Suppressor macrophage (primary cell): ENCODE measurements at regions not wholly inside any gene's neighbourhood (a gene's known extent, or its start where the extent isn't known, plus 50 kb on each side); places are given as distances from the start of the nearest gene placed in this dataset.
A peak's percentile ranks its signal among the peaks of the same experiment; 100 is the strongest.
"Not testable (repeated sequence)": the region's sequence is repeated elsewhere in the genome, so short reads cannot be mapped to it uniquely, and the experiment has no call there.

Source experiments
- DNase-seq, 4 experiments: peaks; one replicate each; pipeline ENCODE4 v3.0.0-alpha.2; 2020 to 2022

- not testable (repeated sequence) for DNase-seq
These were observed 182.1 kb downstream of the SPDYE17 start for GRCh38 chr7:76849887-76850563.

- DNase-seq: not testable (repeated sequence)
These were observed 192.3 kb downstream of the SPDYE17 start for GRCh38 chr7:76839879-76840278.

GRCh38 chr7:76839214-76839613 is 192.9 kb downstream of the SPDYE17 start:
- not testable (repeated sequence) for DNase-seq

- DNase-seq: not testable (repeated sequence)
These were observed 193.8 kb downstream of the SPDYE17 start for GRCh38 chr7:76838357-76838756.

- not testable (repeated sequence) for DNase-seq
These were observed 202.2 kb upstream of the POMZP3 start for GRCh38 chr7:76829233-76829632.

GRCh38 chr7:76826181-76826580 is 199.1 kb upstream of the POMZP3 start:
- not testable (repeated sequence) for DNase-seq

GRCh38 chr7:76809856-76810255 is 182.8 kb upstream of the POMZP3 start:
- not testable (repeated sequence) for DNase-seq

GRCh38 chr7:76807588-76808100 is 180.6 kb upstream of the POMZP3 start:
- DNase-seq: peak in 2 of 4 experiments; percentile 4 to 24

- DNase-seq: not testable (repeated sequence)
These were observed 179.4 kb upstream of the POMZP3 start for GRCh38 chr7:76806460-76806859.

- not testable (repeated sequence) for DNase-seq
These were observed 178.9 kb upstream of the POMZP3 start for GRCh38 chr7:76806010-76806409.

GRCh38 chr7:76805262-76805661 is 178.2 kb upstream of the POMZP3 start:
- DNase-seq: not testable (repeated sequence)

GRCh38 chr7:76797639-76798038 is 170.6 kb upstream of the POMZP3 start:
- not testable (repeated sequence) for DNase-seq

GRCh38 chr7:76780693-76781092 is 153.6 kb upstream of the POMZP3 start:
- DNase-seq: not testable (repeated sequence)

- not testable (repeated sequence) for DNase-seq
These were observed 147.2 kb upstream of the POMZP3 start for GRCh38 chr7:76774279-76774678.

GRCh38 chr7:76771980-76772379 is 144.9 kb upstream of the POMZP3 start:
- not testable (repeated sequence) for DNase-seq

- not testable (repeated sequence) for DNase-seq
These were observed 136.9 kb upstream of the POMZP3 start for GRCh38 chr7:76763977-76764376.

- DNase-seq: peak in 2 of 4 experiments; percentile 0 to 5
These were observed 133.6 kb upstream of the POMZP3 start for GRCh38 chr7:76760546-76761220.

- not testable (repeated sequence) for DNase-seq
These were observed 112.5 kb upstream of the POMZP3 start for GRCh38 chr7:76739538-76739937.

- not testable (repeated sequence) for DNase-seq
These were observed 109.6 kb upstream of the POMZP3 start for GRCh38 chr7:76736724-76737123.

- not testable (repeated sequence) for DNase-seq
These were observed 109.0 kb upstream of the POMZP3 start for GRCh38 chr7:76736091-76736490.

GRCh38 chr7:76735668-76736067 is 108.6 kb upstream of the POMZP3 start:
- not testable (repeated sequence) for DNase-seq

GRCh38 chr7:76728571-76728974 is 101.5 kb upstream of the POMZP3 start:
- not testable (repeated sequence) for DNase-seq

GRCh38 chr7:76723928-76724327 is 96.8 kb upstream of the POMZP3 start:
- DNase-seq: not testable (repeated sequence)

- DNase-seq: not testable (repeated sequence)
These were observed 89.5 kb upstream of the POMZP3 start for GRCh38 chr7:76716551-76716950.
